GM23338 (cell line): ENCODE measurements at regions not wholly inside any gene's neighbourhood (a gene's known extent, or its start where the extent isn't known, plus 50 kb on each side); places are given as distances from the start of the nearest gene placed in this dataset.
A peak's percentile ranks its signal among the peaks of the same experiment; 100 is the strongest.

Source experiments
- ATAC-seq: fragments of 200-7000 bp; cut with Tn5 transposase; 3 replicates; pipeline ENCODE4 v1.9.1; 2020
- DNase-seq: peaks from one replicate; pipeline ENCODE4 v3.0.0-alpha.2; 2015; ENCODE audit warnings: low spot score
- H2AFZ ChIP-seq: fragments of 200-600 bp; sonication (generic); 2 replicates; pipeline ENCODE4 v1.8.0; 2016; ENCODE audit warnings: antibody characterized with exemption, mild to moderate bottlenecking, moderate library complexity
- H3F3A ChIP-seq: fragments of 200-600 bp; sonication (generic); replicated peaks from 2 replicates; pipeline ENCODE4 v1.8.0; 2017; ENCODE audit warnings: antibody characterized with exemption, mixed run types, low read depth
- H3K27ac ChIP-seq: fragments of 200-600 bp; sonication (generic); 2 replicates; pipeline ENCODE4 v1.6.1; 2016; ENCODE audit warnings: low read depth
- H3K27me3 ChIP-seq: fragments of 200-600 bp; sonication (generic); 2 replicates; pipeline ENCODE4 v1.8.0; 2016; ENCODE audit warnings: mild to moderate bottlenecking, mixed run types, moderate library complexity; ENCODE audit not compliant: insufficient read depth
- H3K36me3 ChIP-seq: fragments of 200-600 bp; sonication (generic); 2 replicates; pipeline ENCODE4 v1.8.0; 2016; ENCODE audit warnings: mild to moderate bottlenecking; ENCODE audit not compliant: insufficient read depth
- H3K4me1 ChIP-seq: fragments of 200-600 bp; sonication (generic); 2 replicates; pipeline ENCODE4 v1.8.0; 2016; ENCODE audit warnings: mild to moderate bottlenecking, moderate library complexity; ENCODE audit not compliant: insufficient read depth
- H3K4me2 ChIP-seq: fragments of 200-600 bp; sonication (generic); 2 replicates; pipeline ENCODE4 v1.7.1; 2017; ENCODE audit warnings: mixed run types
- H3K4me3 ChIP-seq: fragments of 200-600 bp; sonication (generic); 2 replicates; pipeline ENCODE4 v1.6.1; 2016; ENCODE audit warnings: mixed run types
- H3K79me2 ChIP-seq: fragments of 200-600 bp; sonication (generic); replicated peaks from 2 replicates; pipeline ENCODE4 v1.8.0; 2017; ENCODE audit warnings: mild to moderate bottlenecking; ENCODE audit not compliant: insufficient read depth
- H3K9me2 ChIP-seq: fragments of 200-600 bp; sonication (generic); 2 replicates; pipeline ENCODE4 v1.8.0; 2017; ENCODE audit not compliant: insufficient read depth
- H4K20me1 ChIP-seq: fragments of 200-600 bp; sonication (generic); replicated peaks from 2 replicates; pipeline ENCODE4 v1.8.0; 2017; ENCODE audit warnings: mild to moderate bottlenecking; ENCODE audit not compliant: insufficient read depth
- H3K27ac Mint-ChIP-seq: 2 replicates; pipeline ENCODE4 v1.8.0; 2020; ENCODE audit warnings: inconsistent platforms, mild to moderate bottlenecking, moderate library complexity, mixed read lengths
- H3K27me3 Mint-ChIP-seq: 3 replicates; pipeline ENCODE4 v1.8.0; 2022; ENCODE audit warnings: low read depth, mild to moderate bottlenecking, moderate library complexity, mixed read lengths, inconsistent platforms; ENCODE audit not compliant: insufficient read depth, poor library complexity
- H3K36me3 Mint-ChIP-seq: 3 replicates; pipeline ENCODE4 v1.8.0; 2021; ENCODE audit warnings: low read depth, mild to moderate bottlenecking, inconsistent platforms, moderate library complexity, mixed read lengths
- H3K4me1 Mint-ChIP-seq: 3 replicates; pipeline ENCODE4 v1.8.0; 2020; ENCODE audit warnings: mild to moderate bottlenecking, inconsistent platforms, mixed read lengths
- H3K4me3 Mint-ChIP-seq: 3 replicates; pipeline ENCODE4 v1.8.0; 2021; ENCODE audit warnings: moderate library complexity, mild to moderate bottlenecking, inconsistent platforms, mixed read lengths
- H3K9me3 Mint-ChIP-seq: 3 replicates; pipeline ENCODE4 v1.8.0; 2020; ENCODE audit warnings: moderate library complexity, mild to moderate bottlenecking, inconsistent platforms, mixed read lengths
- CREB1 ChIP-seq: fragments of 250-450 bp; sonication (Bioruptor Pico); IDR thresholded peaks from 2 replicates; pipeline ENCODE4 v1.5.0; 2020; ENCODE audit warnings: low read depth, mild to moderate bottlenecking, moderate library complexity
- EZH2 ChIP-seq: fragments of 200-600 bp; sonication (generic); IDR thresholded peaks from one replicate; pipeline ENCODE4 v1.8.0; 2017; ENCODE audit warnings: antibody characterized with exemption, mild to moderate bottlenecking, low read depth; ENCODE audit not compliant: unreplicated experiment
- EZH2phosphoT487 ChIP-seq: fragments of 200-600 bp; sonication (generic); IDR thresholded peaks from one replicate; pipeline ENCODE4 v1.8.1; 2018; ENCODE audit warnings: antibody characterized with exemption; ENCODE audit not compliant: unreplicated experiment
- JUNB ChIP-seq: IDR thresholded peaks from one replicate; pipeline ENCODE4 v1.6.1; 2016; ENCODE audit warnings: antibody characterized with exemption; ENCODE audit not compliant: unreplicated experiment
- POLR2AphosphoS5 ChIP-seq: IDR thresholded peaks from 2 replicates; pipeline ENCODE4 v1.6.1; 2016; ENCODE audit warnings: antibody characterized with exemption, low read depth
- TF ChIP-seq, protein P1 (sequence below): fragments of 250-450 bp; sonication (Bioruptor Pico); IDR thresholded peaks from 2 replicates; pipeline ENCODE4 v1.5.0; 2020; ENCODE audit warnings: mild to moderate bottlenecking, moderate library complexity
- TF ChIP-seq, protein P2 (sequence below), 2 experiments: fragments of 200-600 bp in 1 of 2; sonication (generic) in 1 of 2; conservative IDR thresholded peaks; 2 replicates each; pipeline versions ENCODE4 v1.5.1 to v1.6.1; 2016 to 2017; ENCODE audit warnings: antibody characterized with exemption in 2 of 2, low read depth in 2 of 2, mild to moderate bottlenecking in 2 of 2, moderate library complexity in 1 of 2

DNA sequence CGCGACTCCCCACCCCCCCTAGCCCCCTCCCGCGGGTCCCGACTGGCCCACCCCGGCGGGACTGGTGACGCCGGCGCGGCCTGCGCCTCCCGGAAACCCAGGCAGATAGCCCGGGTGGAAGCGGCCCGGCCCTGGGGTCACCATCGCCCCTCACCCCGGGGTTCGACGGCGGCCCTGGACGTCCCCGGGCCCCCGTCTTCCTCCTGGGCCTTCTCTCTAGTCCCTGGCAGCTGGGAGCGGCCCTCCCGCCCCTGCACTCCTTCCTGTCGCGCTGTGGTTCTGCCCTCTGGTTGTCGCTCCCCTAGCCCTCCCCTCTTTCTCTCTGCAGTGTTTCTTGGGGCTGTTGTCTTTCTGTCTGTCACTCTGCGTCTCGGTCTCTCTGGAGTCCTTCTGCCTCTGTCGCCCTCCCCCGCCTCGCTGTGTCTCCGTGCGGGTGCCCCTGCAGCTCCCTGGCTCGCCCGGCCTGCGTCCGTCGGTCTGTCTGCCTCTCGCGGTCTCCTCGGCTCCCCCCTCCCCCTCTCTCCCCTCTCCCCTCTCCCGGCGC lies 90.5 kb upstream of the PAX2 start (continued):
- no peak for TF ChIP-seq CREB1 (CRISPR knock-in tag)
- TF ChIP-seq, protein P1, sequence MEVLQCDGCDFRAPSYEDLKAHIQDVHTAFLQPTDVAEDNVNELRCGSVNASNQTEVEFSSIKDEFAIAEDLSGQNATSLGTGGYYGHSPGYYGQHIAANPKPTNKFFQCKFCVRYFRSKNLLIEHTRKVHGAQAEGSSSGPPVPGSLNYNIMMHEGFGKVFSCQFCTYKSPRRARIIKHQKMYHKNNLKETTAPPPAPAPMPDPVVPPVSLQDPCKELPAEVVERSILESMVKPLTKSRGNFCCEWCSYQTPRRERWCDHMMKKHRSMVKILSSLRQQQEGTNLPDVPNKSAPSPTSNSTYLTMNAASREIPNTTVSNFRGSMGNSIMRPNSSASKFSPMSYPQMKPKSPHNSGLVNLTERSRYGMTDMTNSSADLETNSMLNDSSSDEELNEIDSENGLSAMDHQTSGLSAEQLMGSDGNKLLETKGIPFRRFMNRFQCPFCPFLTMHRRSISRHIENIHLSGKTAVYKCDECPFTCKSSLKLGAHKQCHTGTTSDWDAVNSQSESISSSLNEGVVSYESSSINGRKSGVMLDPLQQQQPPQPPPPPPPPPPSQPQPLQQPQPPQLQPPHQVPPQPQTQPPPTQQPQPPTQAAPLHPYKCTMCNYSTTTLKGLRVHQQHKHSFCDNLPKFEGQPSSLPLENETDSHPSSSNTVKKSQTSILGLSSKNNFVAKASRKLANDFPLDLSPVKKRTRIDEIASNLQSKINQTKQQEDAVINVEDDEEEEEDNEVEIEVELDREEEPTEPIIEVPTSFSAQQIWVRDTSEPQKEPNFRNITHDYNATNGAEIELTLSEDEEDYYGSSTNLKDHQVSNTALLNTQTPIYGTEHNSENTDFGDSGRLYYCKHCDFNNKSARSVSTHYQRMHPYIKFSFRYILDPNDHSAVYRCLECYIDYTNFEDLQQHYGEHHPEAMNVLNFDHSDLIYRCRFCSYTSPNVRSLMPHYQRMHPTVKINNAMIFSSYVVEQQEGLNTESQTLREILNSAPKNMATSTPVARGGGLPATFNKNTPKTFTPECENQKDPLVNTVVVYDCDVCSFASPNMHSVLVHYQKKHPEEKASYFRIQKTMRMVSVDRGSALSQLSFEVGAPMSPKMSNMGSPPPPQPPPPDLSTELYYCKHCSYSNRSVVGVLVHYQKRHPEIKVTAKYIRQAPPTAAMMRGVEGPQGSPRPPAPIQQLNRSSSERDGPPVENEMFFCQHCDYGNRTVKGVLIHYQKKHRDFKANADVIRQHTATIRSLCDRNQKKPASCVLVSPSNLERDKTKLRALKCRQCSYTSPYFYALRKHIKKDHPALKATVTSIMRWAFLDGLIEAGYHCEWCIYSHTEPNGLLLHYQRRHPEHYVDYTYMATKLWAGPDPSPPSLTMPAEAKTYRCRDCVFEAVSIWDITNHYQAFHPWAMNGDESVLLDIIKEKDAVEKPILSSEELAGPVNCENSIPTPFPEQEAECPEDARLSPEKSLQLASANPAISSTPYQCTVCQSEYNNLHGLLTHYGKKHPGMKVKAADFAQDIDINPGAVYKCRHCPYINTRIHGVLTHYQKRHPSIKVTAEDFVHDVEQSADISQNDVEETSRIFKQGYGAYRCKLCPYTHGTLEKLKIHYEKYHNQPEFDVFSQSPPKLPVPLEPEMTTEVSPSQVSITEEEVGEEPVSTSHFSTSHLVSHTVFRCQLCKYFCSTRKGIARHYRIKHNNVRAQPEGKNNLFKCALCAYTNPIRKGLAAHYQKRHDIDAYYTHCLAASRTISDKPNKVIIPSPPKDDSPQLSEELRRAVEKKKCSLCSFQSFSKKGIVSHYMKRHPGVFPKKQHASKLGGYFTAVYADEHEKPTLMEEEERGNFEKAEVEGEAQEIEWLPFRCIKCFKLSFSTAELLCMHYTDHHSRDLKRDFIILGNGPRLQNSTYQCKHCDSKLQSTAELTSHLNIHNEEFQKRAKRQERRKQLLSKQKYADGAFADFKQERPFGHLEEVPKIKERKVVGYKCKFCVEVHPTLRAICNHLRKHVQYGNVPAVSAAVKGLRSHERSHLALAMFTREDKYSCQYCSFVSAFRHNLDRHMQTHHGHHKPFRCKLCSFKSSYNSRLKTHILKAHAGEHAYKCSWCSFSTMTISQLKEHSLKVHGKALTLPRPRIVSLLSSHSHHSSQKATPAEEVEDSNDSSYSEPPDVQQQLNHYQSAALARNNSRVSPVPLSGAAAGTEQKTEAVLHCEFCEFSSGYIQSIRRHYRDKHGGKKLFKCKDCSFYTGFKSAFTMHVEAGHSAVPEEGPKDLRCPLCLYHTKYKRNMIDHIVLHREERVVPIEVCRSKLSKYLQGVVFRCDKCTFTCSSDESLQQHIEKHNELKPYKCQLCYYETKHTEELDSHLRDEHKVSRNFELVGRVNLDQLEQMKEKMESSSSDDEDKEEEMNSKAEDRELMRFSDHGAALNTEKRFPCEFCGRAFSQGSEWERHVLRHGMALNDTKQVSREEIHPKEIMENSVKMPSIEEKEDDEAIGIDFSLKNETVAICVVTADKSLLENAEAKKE (CRISPR knock-in tag) = no peak
- TF ChIP-seq POLR2AphosphoS5 = no peak
- TF ChIP-seq JUNB = no peak
- TF ChIP-seq EZH2phosphoT487 = no peak

GRCh38 chr10:100655326-100655759 lies 90.0 kb upstream of the PAX2 start:
- no peaks in the 10 kb centered on the region for H3K36me3 ChIP-seq
- Mint-ChIP-seq H3K4me3 (peak overlapping the region; percentile 82), H3K36me3 (peaks cover 3% of the 10 kb centered on the region; the same call in 1 of the 3 replicates), H3K27me3 (peaks cover 73% of the 10 kb centered on the region), H3K27ac (no peak overlapping the region), H3K4me1 (peaks cover 30% of the 10 kb centered on the region), H3K9me3 (peaks cover 8% of the 10 kb centered on the region)
- peak overlapping the region; percentile 93; the same call in 1 of the 2 replicates for H2AFZ ChIP-seq
- H3F3A ChIP-seq = no peaks in the 10 kb centered on the region
- peaks cover 85% of the 10 kb centered on the region for H3K27me3 ChIP-seq
- DNase-seq (no peak), ATAC-seq (no peak)
- TF ChIP-seq EZH2phosphoT487 = no peak
- TF ChIP-seq EZH2 = peak; percentile 83
- no peak for TF ChIP-seq JUNB
- TF ChIP-seq, protein P2, sequence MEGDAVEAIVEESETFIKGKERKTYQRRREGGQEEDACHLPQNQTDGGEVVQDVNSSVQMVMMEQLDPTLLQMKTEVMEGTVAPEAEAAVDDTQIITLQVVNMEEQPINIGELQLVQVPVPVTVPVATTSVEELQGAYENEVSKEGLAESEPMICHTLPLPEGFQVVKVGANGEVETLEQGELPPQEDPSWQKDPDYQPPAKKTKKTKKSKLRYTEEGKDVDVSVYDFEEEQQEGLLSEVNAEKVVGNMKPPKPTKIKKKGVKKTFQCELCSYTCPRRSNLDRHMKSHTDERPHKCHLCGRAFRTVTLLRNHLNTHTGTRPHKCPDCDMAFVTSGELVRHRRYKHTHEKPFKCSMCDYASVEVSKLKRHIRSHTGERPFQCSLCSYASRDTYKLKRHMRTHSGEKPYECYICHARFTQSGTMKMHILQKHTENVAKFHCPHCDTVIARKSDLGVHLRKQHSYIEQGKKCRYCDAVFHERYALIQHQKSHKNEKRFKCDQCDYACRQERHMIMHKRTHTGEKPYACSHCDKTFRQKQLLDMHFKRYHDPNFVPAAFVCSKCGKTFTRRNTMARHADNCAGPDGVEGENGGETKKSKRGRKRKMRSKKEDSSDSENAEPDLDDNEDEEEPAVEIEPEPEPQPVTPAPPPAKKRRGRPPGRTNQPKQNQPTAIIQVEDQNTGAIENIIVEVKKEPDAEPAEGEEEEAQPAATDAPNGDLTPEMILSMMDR (conservative IDR thresholded peaks at IDR 0.05; ENCODE audit: low read depth in 2 of 2) = no peak
- H3K4me2 ChIP-seq = peak overlapping the region; percentile 85
- no peaks in the 10 kb centered on the region for H3K9me2 ChIP-seq
- H3K27ac ChIP-seq = no peak overlapping the region
- H4K20me1 ChIP-seq = no peaks in the 10 kb centered on the region; the same call in 1 of the 2 replicates
- H3K4me1 ChIP-seq = peaks cover 28% of the 10 kb centered on the region
- no peaks in the 10 kb centered on the region for H3K79me2 ChIP-seq
- H3K4me3 ChIP-seq = peak overlapping the region; percentile 56
